IPS-NIHi7 (cell line): ENCODE measurements at regions not wholly inside any gene's neighbourhood (a gene's known extent, or its start where the extent isn't known, plus 50 kb on each side); places are given as distances from the start of the nearest gene placed in this dataset.

ENCODE experiments used
- DNase-seq: peaks from one replicate; pipeline ENCODE4 v3.0.0; 2012; ENCODE audit warnings: mixed read lengths; ENCODE audit errors: extremely low spot score

DNA sequence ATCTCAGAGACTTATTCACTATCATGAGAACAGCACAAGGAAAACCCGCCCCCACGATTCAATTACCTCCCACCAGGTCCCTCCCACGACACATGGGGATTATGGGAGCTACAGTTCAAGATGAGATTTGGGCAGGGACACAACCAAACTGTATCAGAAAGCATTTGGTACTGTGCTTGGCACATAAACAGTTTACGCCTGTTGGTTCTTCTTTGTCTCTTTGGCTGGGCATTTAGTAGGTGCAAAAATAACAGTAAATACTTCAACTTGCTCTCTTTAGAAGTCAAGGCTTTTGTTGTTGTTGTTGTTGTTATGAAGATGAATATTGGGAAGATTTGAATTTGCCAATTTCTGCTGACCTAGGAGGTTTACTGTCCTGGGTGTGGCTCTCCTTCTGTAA, 175.4 kb upstream of the IGSF21 start:
- DNase-seq = no peak

DNA sequence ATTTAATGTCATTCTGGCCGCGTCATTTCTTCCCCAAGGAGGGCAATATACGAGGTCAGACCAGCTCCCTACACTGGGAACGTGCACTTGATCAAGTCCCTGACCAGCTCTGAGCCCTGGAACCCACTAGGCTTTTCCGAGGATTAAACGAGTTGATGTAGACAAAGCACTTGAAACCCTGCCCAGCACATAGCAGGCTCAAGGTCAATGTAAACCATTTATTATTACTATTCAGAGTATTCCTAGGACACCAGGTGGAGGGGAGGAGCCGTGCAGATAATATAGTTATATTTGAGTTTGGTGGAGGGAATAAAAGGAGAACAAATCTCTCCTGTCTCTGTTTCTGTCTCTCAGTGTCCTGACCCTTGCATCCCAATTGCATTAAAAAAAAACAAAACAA, 174.1 kb upstream of the IGSF21 start:
- no peak for DNase-seq

DNA sequence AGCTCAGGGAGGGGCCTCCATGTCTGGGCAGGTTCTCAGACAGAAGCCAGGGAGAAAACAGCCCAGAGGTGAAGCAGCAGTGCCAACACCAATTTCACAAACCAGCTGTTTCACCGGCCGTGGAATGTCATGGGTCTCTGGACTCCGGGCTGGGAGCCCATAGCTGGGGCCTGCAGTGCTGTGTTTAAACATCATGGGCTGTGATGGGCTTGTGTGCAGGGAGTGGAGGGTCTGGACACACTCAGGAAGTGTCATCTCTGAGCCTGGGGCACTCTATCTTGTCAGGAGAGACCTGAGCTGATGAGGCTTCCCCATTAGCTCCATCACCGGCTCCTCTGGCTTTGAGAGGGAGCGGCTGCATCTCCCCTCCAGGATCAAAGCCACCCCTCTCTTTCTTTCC, 173.6 kb upstream of the IGSF21 start:
- no peak for DNase-seq

DNA sequence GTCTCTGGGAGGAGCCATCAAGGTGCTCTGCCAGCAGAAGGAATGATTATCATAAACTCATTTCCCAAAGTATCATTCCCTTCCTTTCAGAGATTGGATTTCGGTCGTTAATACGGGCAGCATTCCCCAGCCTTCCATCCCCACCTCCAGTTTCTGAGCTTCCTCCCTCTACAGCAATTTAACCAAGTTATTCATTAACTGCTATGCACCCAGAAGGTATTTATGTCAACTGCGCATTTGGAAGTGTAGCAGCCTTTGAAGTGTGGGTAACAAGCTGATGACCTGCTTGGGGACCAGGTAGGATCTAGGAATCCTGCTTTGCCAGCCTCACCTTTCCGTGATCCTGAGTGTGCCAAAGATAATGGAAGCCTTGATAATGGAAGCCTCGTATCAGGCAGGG, 172.4 kb upstream of the IGSF21 start:
- no peak for DNase-seq

DNA sequence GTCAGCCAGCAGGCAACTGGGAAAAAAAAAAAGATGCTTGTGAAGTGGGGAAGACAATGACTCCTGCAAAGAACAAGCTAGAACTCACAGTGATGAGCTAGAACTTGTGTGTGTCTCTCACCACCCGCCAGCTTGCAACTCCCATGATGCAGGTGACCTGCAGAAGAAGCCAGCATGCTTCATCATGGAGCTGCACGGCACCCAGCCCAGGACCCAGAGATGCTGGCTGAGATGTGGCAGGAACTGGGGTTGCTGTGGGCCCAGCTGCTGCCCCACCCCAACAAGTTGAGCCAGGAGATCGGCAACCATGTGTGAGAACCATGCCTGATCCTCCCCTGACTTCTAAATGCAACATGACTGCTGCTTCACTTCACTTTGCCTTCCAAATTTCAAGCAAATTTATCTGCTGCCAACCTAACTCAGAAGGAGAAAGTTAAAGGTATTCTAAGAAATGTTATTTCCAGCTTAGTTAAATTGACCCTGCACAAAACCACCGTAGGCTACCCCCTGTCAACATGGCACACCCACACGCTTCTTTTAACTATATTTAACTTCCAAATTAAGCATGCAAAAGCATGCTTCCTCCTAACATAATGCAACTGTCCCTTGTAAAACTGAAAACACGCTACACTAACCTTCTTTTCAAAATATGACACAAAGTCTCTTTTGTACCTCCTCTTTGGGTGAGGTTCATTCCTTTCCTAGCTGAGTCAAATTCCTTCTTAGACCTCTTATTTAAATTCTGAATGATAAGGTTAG, 166.0 kb upstream of the IGSF21 start:
- no peak for DNase-seq

DNA sequence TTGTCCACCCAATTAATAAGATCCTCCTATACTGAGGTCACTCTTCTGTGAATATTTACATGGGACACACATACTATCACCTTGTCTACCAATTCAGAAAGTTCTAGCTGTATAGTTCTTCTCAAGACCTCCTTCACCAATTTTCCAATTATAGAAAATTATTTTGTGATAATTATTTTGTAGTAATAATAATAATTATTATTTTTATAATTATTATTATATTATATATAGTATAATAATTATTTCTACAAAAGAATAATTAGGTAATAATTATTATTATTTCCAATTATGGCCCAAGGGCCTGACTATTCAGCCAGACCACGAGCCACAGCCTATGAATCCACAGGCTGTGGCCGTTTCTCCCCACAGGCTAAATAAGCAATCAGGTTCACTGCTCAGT, 164.1 kb upstream of the IGSF21 start:
- DNase-seq = no peak

DNA sequence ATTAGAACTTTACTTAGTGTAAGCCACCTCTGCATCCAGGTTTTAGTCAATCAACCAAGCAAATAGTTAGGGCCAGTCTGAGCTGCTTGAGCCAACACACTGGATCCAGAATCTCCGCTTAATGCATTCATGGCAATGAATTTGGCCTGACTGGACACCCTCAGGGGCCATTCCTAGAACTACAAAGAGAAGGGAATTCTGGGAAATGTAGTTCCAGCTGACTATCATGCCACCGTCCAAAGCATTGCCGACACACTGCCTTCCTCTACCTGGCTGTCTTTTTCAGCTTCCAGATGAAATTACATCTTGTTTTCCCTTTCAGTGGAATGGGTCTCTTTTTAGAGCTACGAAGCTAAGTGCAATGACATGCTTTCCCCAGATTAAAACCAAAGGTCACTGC, 163.0 kb upstream of the IGSF21 start:
- no peak for DNase-seq

DNA sequence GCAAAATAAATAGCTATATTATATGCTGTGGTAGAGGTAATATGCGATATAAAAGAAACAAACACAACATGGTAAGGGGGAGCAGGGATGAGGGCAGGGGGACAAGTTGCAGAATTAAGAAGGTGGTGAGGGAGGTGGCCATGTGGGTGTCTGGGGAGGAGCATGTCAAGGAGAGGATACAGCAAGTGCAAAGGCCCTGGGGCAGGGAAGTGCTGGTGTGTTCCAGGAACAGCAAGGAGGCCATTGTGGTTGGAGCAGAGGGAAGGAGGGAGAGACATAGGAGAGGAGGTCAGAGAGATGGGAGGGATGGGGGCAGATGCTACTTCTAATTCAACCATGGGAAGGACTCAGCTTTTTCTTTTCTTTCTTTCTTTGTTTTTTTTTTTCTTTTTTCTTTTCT, 161.2 kb upstream of the IGSF21 start:
- DNase-seq = no peak

DNA sequence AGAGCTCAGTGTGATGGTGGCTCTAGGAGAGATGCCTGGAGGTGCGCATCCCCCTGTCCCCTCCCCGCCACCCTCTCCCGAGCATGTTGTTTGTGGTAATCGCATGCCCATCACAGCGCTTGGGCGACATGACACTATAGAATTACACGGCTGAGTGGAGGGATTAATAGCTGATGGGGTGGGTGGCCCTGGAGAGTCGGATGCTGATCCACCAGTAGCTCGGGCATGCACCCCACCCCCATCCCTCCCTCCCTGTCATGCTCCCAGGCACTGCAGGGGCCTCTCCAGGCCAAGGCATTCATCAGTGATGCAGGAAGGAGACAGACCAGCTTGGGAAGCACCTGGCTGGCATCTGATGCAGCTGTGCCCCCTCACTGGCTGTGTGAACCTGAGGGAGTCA, 159.0 kb upstream of the IGSF21 start:
- no peak for DNase-seq

DNA sequence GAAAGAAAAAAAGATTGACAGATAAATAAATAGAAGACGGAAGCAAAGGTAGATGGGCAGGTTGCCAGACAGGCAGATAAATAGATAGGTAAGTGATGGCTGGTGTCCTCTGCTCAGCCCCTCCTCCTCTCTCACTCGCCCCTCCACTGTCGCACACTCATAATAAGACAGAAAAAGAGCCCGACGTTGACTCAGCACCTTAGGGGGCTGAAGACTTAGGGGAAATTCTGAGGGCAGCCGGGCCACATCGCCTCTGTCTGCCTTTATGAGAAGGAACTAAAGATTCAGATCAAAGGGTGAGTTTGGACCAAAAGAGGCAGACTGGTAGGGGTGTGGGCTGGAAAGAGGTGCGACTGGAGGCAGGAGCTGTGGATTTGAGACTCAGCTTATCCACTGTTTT, 158.1 kb upstream of the IGSF21 start:
- no peak for DNase-seq

DNA sequence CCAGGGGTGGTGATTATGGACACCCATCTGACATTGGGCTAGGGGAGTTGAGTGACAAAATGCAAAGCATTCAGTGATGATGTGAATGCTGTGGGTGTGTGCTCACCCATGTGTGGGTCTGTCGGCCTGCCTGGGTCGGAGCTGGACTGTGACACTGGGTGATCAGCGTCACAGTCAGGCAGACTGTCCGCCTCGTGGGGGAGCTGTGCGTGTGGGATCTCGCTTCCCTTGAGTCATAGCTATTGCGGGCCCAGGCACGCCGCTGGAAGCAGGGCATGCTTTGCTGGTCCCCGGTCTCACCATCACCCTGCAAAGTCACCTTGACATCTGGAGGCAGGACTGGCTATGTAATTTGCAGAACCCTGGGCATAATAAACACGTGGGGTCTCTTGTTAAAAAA, 156.9 kb upstream of the IGSF21 start:
- no peak for DNase-seq

DNA sequence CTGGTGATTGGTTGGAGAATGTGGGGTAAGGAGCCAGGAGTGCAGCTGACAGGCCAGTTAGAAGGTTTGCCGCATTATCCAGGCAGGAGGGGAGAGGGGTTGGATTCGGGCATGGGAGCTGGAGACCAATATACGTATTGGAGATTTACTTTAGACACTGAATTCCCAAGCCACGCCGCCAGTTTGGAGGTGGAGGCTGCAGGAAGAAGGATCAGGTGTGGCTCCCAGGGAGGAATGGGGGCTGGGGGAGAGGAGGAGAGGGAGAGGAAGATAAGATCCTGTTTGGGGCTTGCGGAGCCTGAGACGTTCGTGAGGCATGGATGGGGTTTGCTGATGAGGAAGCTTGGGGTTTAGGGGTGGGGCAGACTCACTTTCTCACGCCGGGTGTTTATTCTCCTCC, 155.1 kb upstream of the IGSF21 start:
- DNase-seq = no peak

DNA sequence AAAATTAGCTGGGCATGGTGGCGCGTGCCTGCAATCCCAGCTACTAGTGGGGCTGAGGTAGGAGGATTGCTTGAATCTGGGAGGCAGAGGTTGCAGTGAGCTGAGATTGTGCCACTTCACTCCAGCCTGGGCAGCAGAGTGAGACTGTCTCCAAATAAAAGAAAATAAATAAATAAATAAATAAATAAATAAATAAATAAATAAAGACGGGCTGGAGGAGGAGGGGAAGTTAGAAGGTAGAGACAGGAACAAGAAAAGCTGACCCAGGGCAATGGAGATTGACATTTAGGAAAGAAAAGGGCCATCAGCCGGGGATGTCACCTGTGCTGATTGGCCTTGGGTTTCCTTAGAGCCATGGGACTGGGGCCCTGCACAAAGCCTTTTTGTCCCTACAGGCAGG, 153.7 kb upstream of the IGSF21 start:
- no peak for DNase-seq

DNA sequence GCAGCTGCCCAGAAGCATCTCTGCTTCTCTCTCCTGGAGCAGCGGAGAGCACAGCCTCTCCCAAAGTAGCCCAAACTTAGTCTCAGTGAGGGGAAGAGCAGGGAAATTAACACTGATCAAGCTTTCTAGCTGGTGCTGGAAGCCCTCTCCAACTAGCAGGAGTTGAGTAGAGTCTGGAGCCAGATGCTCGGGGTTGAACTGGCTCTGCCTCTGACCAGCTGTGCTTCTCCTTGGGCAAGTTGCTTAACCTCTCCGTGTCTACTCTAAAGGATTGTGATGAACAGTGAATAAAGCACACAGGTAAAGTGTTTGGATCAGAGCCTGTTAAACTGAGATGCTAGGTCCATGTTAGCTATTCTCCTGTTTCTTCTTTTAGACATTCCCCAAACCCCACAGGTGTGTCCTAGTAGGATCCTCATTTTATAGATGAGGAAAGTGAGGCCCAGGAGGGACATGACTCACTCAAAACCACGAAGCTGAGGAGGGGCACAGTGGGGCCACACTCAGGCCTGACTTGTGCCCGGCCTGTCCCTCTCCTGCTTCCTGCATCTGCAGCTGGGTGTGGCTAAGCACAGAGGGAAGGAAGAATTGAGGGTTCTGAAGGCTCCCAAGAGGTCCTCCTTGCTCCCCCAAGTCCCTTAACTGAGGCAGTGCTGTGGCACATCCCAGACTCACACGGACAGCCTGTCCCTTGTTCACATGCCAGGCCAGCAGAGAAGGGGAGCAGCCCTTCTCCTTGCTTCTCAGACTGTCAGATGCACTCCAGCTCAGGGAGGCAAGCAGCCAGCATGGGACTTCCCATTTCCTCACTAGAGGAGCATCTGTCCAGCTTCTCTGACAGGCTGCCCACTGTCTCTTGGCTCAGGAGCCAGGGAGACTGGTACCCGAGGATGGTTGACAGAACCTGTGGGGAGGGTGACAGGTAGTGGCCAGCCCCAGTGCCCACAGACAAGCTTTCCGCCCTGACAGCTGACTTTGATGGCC, 152.0 kb upstream of the IGSF21 start:
- DNase-seq = no peak

DNA sequence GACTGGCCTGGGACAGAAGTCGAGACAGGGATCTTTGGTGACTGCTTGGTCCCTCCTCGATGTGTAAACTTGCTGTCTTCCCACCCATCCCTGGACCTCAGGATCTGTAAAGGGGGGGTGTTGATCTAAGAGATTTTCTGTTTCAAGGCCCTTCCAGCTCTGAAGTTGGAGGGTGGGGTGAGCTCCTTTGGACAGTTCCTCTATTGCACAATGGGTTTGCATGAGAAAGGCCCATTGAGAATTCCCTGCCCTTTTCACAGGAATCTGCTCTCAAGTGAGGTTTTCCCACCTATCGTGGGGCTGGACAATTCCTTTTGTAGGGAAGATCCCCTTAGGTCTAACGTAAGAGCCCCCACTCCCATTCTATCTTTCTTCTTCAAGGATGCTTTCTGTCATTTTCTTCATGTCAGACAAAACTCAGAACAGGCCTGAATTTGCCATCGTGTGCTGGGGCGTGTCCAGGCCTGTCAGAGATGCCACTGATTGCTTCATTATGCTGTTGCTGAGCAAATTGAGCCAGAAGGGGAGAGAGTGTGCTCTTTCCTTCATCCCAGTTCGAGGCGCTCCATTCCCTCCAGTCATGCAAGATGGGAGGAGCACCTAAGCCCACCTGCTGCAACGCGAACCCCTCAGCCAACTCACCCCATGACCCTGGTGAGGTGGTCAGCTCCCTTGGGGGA, 149.9 kb upstream of the IGSF21 start:
- DNase-seq = no peak

DNA sequence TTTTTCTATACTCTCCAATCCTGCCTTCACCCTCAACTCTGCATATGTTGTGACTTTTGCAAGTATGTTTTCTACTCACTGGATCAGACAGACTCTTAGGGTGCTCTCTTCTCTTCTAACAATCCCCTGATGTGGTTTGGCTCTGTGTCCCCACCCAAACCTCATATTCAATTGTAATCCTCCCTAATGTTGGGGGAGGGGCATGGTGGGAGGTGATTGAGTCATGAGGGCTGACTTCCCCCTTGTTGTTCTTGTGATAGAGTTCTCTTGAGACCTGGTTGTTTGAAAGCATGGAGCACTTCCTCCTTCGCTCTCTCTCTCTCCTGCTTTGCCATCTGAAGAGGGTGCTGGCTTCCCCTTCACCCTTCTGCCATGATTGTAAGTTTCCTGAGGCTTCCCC, 148.9 kb upstream of the IGSF21 start:
- no peak for DNase-seq

DNA sequence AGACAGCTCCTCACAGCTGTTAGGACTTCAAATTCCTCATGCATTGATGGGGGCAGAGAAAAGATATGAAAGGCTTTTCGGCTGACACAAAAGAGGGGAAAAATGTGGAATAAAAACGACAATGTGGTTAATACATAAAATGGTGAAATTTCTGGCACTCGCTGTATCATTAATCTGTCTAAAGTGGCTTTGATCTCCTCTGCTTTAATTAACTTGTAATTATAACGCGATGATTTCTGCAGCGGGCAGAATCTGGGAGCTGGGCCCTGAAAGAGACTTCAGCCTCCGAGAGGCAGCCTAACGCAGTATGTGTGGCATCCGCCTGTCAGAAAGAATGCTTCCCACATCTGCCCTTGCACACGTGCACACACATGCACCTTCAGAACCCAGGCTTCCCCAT, 144.1 kb upstream of the IGSF21 start:
- no peak for DNase-seq

DNA sequence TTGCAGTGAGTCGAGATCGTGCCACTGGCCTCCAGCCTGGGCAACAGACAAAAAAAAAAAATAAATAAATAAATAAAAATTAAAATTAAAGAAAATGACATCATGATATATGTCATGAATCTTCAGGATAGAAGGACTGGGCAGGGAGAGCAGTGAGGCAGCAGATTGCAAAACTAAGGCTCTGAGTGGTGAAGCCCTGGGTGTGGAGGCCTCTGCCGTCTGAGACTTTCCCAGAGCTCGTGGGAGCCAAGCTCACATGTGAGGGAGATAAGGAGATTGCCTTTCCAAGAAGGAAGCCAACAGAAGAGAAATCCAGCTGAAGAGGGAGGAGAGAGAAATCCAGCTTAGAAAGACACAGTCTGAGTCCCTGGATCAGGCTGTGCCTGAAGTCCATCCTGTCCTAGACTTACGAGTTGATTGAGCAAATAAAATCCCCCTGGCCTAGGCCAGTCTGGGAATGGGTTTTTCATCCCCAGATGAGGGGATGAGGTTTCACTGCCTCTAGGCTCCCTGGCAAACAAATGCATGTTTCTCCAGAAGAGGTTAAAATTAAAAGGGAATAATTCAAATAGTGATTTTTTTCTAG, 142.0 kb upstream of the IGSF21 start:
- DNase-seq = no peak

DNA sequence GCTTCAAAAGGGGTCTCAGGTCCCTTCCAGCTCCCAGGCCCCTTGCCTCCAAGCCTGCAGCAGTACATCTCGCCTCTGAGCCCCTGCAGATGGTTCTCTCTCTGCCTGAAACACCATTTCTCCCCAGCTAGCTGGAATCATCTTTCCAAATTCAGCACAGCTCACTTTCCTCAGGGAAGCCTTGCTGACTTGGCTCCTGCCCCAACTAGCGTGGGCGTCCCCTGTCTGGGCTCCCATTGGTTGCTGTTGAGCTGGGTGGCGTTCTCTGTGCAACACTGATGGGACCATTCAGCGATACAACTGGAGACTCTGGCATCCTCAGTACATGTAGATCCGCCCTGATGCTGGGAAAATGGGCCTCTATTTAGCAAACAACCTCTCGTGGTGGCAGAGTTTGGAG, 141.3 kb upstream of the IGSF21 start:
- no peak for DNase-seq

DNA sequence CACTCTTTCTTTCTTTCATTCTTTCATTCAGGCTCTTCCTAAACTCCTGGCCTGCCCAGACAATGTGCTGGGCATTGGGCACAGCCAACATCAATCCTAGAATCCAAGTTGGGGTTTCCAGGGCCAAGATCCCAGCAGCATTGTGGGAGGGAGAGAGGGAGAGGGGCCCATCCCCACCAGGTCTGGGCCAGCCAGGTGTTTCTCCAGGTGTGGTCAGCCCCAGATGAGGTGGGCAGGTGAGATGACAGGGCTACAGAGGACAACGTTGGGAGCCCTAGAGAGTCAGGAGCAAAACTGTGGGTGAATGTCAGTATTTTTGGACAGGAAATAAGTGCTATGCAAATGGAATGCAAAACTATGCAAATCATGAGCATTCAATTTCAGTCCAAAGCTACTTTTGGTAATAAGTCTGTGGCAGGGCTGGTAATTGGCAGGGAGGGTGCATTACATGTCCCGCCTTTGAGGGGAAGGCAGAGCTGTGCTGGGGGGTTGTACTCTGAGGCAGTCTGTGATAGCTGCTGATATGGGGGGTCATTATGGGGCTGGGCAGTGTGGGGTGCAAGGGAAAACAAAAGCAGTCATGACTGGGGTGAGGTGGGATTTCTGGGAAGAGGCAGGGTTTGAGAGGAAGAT, 139.9 kb upstream of the IGSF21 start:
- DNase-seq = no peak

DNA sequence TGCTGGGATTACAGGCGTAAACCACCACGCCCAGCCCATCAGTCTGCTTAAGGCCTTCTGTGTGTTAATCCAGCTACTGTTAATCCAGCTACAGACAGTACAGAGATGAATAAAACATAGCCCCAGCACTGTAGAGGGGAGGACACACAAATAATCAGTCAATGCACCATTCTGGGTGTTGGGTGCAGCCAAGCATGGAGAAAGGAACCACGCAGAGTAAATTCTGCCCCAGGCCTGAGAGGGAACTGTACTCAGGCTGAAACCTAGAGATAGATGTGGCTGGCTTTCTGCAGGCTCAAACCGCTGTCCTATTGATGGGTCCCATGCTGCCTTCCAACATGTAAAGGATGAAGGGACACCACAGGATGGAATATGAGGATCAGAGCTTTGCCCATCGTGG, 136.8 kb upstream of the IGSF21 start:
- no peak for DNase-seq

DNA sequence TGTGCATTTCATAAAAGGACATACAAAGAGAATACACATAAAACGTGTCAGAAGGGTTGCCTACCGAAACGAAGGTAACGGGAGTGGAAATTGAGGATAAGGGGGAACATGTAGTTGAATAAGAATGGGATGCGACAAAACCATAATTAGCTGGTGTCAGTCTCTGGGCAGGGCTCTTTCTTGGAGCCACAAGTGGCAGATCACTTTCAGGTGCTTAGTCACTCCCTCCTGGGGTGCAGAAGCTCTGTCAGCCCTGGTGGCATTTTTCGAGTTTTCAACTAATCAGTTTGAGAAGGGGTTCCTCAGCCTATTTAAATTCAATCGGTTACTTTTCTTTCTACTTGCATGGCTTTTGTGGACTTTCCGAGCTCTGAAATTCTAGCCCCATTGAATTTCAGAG, 133.9 kb upstream of the IGSF21 start:
- no peak for DNase-seq
